Nephron progenitor cell (in vitro differentiated cells): ENCODE measurements at regions not wholly inside any gene's neighbourhood (a gene's known extent, or its start where the extent isn't known, plus 50 kb on each side); places are given as distances from the start of the nearest gene placed in this dataset.

Experiments
- DNase-seq: peaks from one replicate; pipeline ENCODE4 v3.0.0; 2021
- H3K27ac Mint-ChIP-seq: 2 replicates; pipeline ENCODE4 v1.8.0; 2021; ENCODE audit warnings: mild to moderate bottlenecking, moderate library complexity, mixed read lengths
- H3K27me3 Mint-ChIP-seq: 2 replicates; pipeline ENCODE4 v1.8.0; 2021; ENCODE audit warnings: mild to moderate bottlenecking, low read depth, mixed read lengths; ENCODE audit not compliant: poor library complexity
- H3K36me3 Mint-ChIP-seq: 2 replicates; pipeline ENCODE4 v1.8.0; 2021; ENCODE audit warnings: low read depth, mixed read lengths
- H3K4me1 Mint-ChIP-seq: 2 replicates; pipeline ENCODE4 v1.8.0; 2021; ENCODE audit warnings: mixed read lengths
- H3K4me3 Mint-ChIP-seq: 2 replicates; pipeline ENCODE4 v1.8.0; 2021; ENCODE audit warnings: mild to moderate bottlenecking, moderate library complexity, mixed read lengths
- H3K9me3 Mint-ChIP-seq: 2 replicates; pipeline ENCODE4 v1.8.0; 2021; ENCODE audit warnings: mild to moderate bottlenecking, moderate library complexity, mixed read lengths
- CTCF ChIP-seq: fragments of 200-600 bp; sonication (generic); IDR thresholded peaks from 2 replicates; pipeline ENCODE4 v1.5.0; 2021; ENCODE audit warnings: antibody characterized with exemption

GRCh38 chr5:4949108-4949507 lies 191.0 kb upstream of the ADAMTS16 start:
- no peak for TF ChIP-seq CTCF
- no peak for DNase-seq
- Mint-ChIP-seq H3K4me3 (no peak overlapping the region), H3K9me3 (no peaks in the 10 kb centered on the region), H3K4me1 (no peaks in the 10 kb centered on the region), H3K27me3 (peaks cover 8% of the 10 kb centered on the region), H3K27ac (no peak overlapping the region), H3K36me3 (no peaks in the 10 kb centered on the region)

GRCh38 chr5:4953576-4953975 lies 186.6 kb upstream of the ADAMTS16 start:
- DNase-seq: no peak
- peaks cover 22% of the 10 kb centered on the region for H3K27me3 Mint-ChIP-seq
- H3K27ac Mint-ChIP-seq: no peak overlapping the region
- H3K4me1 Mint-ChIP-seq: no peaks in the 10 kb centered on the region
- H3K4me3 Mint-ChIP-seq: no peak overlapping the region
- no peaks in the 10 kb centered on the region for H3K36me3 Mint-ChIP-seq
- no peak for TF ChIP-seq CTCF
- H3K9me3 Mint-ChIP-seq: no peaks in the 10 kb centered on the region

- Mint-ChIP-seq H3K9me3 (no peaks in the 10 kb centered on the region), H3K36me3 (no peaks in the 10 kb centered on the region), H3K4me1 (no peaks in the 10 kb centered on the region), H3K27ac (no peak overlapping the region), H3K4me3 (no peak overlapping the region), H3K27me3 (peaks cover 22% of the 10 kb centered on the region)
- DNase-seq: no peak
- TF ChIP-seq CTCF: no peak
These were observed 186.1 kb upstream of the ADAMTS16 start for GRCh38 chr5:4954048-4954447.

- Mint-ChIP-seq H3K27ac (no peak overlapping the region), H3K9me3 (no peaks in the 10 kb centered on the region), H3K27me3 (peaks cover 14% of the 10 kb centered on the region), H3K4me1 (no peaks in the 10 kb centered on the region), H3K4me3 (no peak overlapping the region), H3K36me3 (no peaks in the 10 kb centered on the region)
- TF ChIP-seq CTCF: no peak
- DNase-seq: no peak
These were observed 176.9 kb upstream of the ADAMTS16 start for GRCh38 chr5:4963265-4963664.

- no peak overlapping the region for H3K4me3 Mint-ChIP-seq
- H3K27me3 Mint-ChIP-seq: peaks cover 8% of the 10 kb centered on the region
- no peak overlapping the region for H3K27ac Mint-ChIP-seq
- no peaks in the 10 kb centered on the region for H3K4me1 Mint-ChIP-seq
- H3K36me3 Mint-ChIP-seq: no peaks in the 10 kb centered on the region
- H3K9me3 Mint-ChIP-seq: no peaks in the 10 kb centered on the region
- no peak for DNase-seq
- no peak for TF ChIP-seq CTCF
These were observed 170.8 kb upstream of the ADAMTS16 start for GRCh38 chr5:4969351-4969750.

GRCh38 chr5:4970171-4970570 lies 170.0 kb upstream of the ADAMTS16 start:
- Mint-ChIP-seq H3K27ac (no peak overlapping the region), H3K4me1 (no peaks in the 10 kb centered on the region), H3K36me3 (no peaks in the 10 kb centered on the region), H3K27me3 (peaks cover 12% of the 10 kb centered on the region), H3K9me3 (no peaks in the 10 kb centered on the region), H3K4me3 (no peak overlapping the region)
- TF ChIP-seq CTCF: no peak
- DNase-seq: no peak
